ENCODE measurements at regions not wholly inside any gene's neighbourhood (a gene's known extent, or its start where the extent isn't known, plus 50 kb on each side); places are given as distances from the start of the nearest gene placed in this dataset.

DNA sequence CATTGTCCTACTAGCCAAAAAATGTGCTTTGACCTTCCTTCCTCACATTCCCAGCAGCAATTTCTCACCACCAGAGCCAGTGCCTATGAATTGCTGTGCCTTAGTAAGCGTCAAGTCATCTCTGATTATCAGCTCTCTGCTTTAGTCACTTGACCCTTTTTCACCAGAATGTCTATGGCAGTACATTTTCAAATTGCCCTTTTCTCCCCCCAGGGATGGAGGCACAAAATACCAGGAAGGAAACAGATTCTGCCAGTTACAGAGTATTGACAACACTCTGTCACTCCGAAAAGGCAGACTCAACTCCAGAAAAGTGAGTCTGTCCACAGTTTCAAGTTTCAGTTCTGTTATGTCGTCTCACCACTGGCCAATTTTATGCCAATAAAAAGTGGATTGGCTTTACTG lies 167.4 kb downstream of the TNFSF18 start:
- in situ Hi-C loops (cut with MboI; ENCODE audit: low sequenced_read_pairs) = no loop called here

GRCh38 chr1:172883844-172884243 lies 166.9 kb downstream of the TNFSF18 start:
- in situ Hi-C loops (cut with MboI; ENCODE audit: low sequenced_read_pairs) = no loop called here

DNA sequence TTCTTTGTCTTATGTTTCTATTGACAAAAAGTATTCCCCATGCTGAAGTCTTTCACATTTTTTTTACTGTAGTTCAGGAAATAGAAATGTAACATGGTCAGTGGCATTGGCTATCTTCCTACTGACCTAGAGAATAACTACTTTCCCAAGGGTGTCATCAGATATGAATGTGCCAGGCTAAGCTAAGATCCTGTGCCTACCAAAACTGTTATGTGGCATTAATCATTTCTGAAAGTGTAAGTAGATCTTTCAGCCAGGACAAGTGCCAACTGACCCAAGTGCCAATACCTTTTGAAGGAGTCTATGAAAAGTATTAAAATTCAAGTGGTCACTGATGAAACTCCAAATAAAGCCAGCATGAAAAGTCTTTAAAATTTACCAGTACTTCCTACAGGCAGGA lies 165.3 kb downstream of the TNFSF18 start:
- in situ Hi-C loops (cut with MboI; ENCODE audit: low sequenced_read_pairs) = no loop called here

GRCh38 chr1:172885971-172886370 lies 164.8 kb downstream of the TNFSF18 start:
- in situ Hi-C loops (cut with MboI; ENCODE audit: low sequenced_read_pairs) = no loop called here

- in situ Hi-C loops (cut with MboI; ENCODE audit: low sequenced_read_pairs) = no loop called here
Measured at GRCh38 chr1:172887162-172887561, 163.6 kb downstream of the TNFSF18 start.

- in situ Hi-C loops (cut with MboI; ENCODE audit: low sequenced_read_pairs) = no loop called here
Measured at GRCh38 chr1:172893146-172893841, 157.4 kb downstream of the TNFSF18 start.

DNA sequence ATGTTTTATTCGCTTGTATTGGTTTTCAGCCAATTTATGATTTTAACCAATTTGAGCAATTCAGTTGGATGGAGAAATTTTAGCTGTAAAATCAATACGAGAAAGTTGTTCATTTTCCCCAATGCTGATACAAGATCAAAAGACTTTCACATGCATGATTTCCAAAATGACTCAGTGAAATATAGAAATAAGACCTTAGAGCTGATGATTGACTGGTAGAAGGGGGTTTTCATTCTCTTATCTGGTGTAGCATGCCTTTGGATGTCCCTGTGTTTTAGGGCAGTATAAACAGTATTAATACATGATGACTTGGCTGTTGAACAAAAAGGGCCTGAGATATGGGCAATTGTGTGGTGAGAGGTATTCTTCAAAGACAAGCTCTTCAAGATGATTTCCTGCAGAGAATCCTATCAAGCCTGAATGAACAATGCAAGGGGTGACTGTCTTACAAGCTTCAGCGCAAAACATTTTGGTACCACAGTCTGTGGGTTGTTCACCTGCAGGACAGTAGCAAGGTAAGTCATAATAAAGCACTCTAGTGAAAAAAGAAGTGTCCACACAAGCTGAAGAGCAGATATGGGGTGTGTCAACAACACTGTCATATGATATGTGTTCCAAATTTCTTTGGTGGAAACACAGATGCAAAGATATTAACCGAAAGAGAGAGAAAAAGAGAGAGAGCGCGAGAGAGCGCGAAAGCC lies 156.2 kb downstream of the TNFSF18 start:
- in situ Hi-C loops (cut with MboI; ENCODE audit: low sequenced_read_pairs) = no loop called here

DNA sequence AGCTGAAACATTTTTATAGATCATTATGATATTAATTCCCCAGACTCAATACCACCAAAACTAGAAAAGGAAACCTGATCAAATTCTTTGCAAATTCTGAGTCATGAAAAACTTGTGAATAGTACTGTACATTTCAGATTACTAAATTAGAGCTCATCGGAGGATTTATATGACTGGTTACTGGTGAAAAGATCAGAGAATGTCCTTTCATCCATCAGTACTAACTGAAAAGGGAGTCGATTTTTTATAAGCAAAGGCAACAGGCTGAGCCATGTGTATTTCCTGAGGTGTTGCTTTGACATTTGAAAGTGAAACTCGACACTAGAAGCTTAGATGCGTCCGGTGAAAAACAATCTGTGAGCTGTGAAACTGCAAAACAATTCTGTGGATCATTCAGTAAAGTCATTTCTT lies 155.7 kb downstream of the TNFSF18 start:
- in situ Hi-C loops (cut with MboI; ENCODE audit: low sequenced_read_pairs) = no loop called here

DNA sequence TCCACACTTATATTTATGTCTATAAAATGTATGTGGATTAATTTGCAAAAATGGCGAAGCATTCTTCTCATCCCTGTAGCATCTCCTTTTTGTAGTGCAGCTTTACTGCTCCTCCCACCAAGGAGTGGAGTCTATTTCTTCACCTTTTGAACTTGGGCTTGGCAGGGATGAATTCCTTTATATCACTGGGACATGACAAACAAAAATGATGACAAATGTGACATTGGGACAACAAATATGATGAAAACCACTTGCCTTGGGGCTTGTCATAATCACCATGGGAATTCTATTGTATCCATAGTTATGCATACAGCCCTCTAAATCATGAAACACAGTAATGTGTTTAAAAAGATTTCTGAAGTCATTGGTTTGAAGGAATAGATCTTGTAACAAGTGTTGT lies 155.0 kb downstream of the TNFSF18 start:
- in situ Hi-C loops (cut with MboI; ENCODE audit: low sequenced_read_pairs) = no loop called here

DNA sequence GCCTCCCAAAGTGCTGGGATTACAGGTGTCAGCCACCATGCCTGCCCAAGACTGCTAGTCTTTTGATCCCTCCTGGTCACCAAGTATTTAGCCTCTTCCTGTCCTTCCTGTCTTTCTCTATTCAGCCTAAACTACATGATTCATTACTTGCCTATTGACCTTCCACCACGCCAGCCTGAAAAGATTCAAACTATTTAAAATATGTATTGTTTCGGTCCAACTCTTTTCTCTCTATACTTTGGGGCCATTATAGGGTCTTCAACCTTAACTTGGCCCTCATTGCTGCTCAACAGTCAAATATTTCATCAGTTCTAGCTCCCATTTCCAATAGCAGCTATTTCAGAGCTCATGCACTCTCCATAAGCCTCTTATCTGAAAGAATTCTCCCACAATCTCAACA lies 153.0 kb downstream of the TNFSF18 start:
- in situ Hi-C loops (cut with MboI; ENCODE audit: low sequenced_read_pairs) = no loop called here

DNA sequence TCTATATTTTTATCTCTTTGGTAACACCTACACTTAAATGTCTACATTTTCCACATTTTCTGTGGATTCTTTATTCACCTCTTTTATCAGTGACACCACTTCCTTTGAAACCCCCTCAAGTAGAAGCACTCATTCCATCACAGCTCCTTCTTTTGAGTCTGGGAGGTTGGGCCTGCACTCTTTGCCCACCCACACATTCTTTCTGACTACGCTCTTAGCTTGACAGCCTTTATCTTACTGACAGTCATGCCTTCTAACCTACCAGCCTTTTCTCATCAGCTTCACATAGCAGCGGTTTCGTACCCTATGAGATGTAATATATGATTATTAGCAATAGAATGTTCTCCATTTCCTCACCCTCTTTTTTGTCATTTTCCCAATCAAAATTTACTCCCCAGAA lies 151.9 kb downstream of the TNFSF18 start:
- in situ Hi-C loops (cut with MboI; ENCODE audit: low sequenced_read_pairs) = no loop called here

DNA sequence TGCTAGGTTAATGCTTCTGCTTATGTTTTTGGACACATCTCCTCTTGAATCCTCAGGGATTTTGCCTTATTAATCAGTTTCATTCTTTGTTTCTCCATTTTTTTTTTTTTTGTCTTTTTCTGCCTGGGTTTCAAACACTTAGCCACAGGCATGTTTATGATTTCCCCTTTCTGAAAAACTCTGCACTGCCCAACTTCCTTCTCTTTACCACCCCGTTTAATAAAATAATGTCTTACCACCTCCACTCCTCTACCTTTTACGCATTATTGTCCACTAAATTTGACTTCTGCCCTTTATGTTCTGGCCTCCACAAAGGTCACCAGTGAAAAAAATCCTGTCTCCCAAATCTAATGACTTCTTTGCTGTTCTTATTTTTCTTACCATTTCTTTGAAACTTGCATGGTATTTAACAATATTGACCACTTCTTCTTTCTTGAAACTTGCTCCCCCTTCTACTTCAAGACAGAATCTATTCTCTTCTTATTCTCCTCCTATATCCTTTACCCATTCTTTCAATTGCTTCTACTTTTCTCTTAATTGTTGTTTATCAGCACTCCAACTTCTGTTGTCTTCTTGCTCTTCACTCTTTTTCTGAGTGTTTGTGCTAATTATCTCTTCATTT lies 150.3 kb downstream of the TNFSF18 start:
- in situ Hi-C loops (cut with MboI; ENCODE audit: low sequenced_read_pairs) = no loop called here

GRCh38 chr1:172902200-172902599 lies 148.5 kb downstream of the TNFSF18 start:
- in situ Hi-C loops (cut with MboI; ENCODE audit: low sequenced_read_pairs) = no loop called here

DNA sequence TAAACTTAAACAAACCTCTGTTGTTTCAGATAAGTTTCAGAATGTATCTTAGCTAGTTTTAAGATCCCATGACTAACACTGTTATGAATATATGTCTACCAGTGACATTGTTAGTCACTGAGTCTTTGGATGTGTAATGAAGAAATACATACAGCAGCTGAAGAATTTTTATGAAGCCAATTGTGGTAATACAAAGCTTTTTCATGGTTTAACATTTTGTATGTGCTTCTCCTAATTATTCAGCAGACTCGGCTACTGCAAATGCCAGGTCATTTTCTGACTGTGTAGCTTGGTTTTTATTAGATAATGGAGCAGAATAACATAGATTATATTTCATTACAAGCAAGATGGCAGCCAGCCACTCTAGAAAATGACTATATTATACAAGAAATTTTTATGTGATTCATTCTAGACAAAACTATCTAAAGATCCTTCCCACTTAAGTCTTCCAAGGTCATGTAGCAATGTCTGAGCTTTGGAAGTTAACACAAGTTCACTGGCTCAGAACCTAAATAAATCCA lies 147.8 kb downstream of the TNFSF18 start:
- in situ Hi-C loops (cut with MboI; ENCODE audit: low sequenced_read_pairs) = no loop called here

- in situ Hi-C loops (cut with MboI; ENCODE audit: low sequenced_read_pairs) = no loop called here
Measured at GRCh38 chr1:172903581-172904220, 147.0 kb downstream of the TNFSF18 start.

DNA sequence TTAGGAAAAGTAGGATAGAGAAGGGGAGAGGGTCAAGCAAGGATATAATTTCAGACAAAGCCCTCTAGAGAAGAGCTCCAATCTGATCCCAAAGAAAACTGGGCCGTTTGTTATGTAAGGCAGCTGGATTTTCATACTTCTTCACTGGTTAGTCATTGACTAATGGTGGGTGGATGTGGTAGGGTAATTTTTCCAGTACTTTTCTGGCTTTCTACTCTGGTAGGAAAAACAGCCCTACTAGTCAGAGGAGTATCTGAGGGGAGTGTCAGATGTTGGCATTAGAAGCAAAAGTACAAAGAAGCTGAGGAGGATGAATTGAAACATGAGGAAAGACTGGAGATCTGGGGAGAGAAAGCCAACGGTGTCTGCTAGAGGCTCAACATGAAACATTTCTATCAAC lies 145.3 kb downstream of the TNFSF18 start:
- in situ Hi-C loops (cut with MboI; ENCODE audit: low sequenced_read_pairs) = no loop called here

- in situ Hi-C loops (cut with MboI; ENCODE audit: low sequenced_read_pairs) = no loop called here
Measured at GRCh38 chr1:172906778-172907592, 143.8 kb downstream of the TNFSF18 start.

DNA sequence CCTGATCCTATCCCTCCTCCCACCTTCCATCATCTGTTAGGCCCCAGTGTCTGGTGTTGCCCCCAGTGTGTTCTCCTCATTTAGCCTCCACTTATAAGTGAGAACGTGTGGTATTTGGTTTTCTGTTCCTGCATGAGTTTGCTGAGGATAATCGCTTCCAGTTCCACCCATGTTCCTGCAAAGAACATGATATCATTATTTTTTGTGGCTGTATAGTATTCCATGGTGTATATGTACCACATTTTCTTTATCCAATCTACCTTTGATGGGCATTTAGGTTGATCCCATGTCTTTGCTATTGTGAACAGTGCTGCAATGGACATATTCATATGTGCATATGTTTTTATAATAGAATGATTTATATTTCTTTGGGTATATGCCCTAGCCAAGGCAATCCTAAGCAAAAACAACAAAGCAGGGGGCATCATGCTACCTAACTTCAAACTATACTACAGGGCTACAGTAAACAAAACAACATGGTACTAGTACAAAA lies 142.9 kb downstream of the TNFSF18 start:
- in situ Hi-C loops (cut with MboI; ENCODE audit: low sequenced_read_pairs) = no loop called here

DNA sequence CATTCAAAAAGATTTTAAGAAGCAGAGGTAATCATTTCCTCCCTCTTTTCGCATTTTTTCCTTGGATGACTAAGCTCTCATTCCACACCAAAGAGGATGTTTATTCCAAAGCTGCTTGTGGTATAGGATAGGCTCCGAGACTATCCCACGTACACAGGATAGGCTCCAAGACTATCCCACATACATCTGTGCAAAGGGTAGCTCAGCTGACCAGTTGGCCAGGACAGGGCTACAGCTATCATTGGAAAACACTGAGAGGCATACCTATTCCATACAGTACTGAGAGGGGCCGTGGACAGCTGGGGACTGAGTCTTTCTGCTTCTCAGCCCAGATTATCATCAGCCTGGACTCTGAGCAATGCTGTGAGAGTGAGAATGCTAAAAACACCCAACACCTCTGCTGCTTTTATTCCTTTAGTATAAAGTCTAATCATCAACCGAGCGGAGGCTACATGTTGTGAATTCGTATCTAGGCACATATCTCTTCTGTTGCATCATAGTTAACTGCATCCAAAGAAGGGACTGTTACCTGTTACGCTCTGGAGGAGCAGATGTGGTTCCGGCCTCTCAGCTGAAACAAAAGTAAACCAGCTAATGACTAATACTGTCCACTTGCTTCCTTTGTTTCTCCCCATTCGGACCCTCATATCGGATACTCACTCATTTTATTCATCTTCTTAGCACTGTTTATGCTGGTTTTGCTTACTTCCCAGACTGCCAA lies 141.0 kb downstream of the TNFSF18 start:
- in situ Hi-C loops (cut with MboI; ENCODE audit: low sequenced_read_pairs) = no loop called here

- in situ Hi-C loops (cut with MboI; ENCODE audit: low sequenced_read_pairs) = no loop called here
Measured at GRCh38 chr1:172912765-172913260, 137.9 kb downstream of the TNFSF18 start.
